DMS153 treated with DMSO at 0.1 percent for 48 hours (cell line): ENCODE measurements at regions not wholly inside any gene's neighbourhood (a gene's known extent, or its start where the extent isn't known, plus 50 kb on each side); places are given as distances from the start of the nearest gene placed in this dataset.
"Not testable (repeated sequence)": the region's sequence is repeated elsewhere in the genome, so short reads cannot be mapped to it uniquely, and the experiment has no call there.

Experiments used
- DNase-seq: peaks from one replicate; lab custom pipeline; 2025; ENCODE audit not compliant: unreplicated experiment; lab: John Stamatoyannopoulos, UW

- no peak for DNase-seq
These were observed 702.9 kb downstream of the TENT5A start for GRCh38 chr6:81049425-81050042.

- no peak for DNase-seq
These were observed 721.1 kb downstream of the TENT5A start for GRCh38 chr6:81031416-81031815.

- no peak for DNase-seq
These were observed 726.4 kb downstream of the TENT5A start for GRCh38 chr6:81026041-81026553.

GRCh38 chr6:81023709-81024108 lies 728.8 kb downstream of the TENT5A start:
- DNase-seq = no peak

DNA sequence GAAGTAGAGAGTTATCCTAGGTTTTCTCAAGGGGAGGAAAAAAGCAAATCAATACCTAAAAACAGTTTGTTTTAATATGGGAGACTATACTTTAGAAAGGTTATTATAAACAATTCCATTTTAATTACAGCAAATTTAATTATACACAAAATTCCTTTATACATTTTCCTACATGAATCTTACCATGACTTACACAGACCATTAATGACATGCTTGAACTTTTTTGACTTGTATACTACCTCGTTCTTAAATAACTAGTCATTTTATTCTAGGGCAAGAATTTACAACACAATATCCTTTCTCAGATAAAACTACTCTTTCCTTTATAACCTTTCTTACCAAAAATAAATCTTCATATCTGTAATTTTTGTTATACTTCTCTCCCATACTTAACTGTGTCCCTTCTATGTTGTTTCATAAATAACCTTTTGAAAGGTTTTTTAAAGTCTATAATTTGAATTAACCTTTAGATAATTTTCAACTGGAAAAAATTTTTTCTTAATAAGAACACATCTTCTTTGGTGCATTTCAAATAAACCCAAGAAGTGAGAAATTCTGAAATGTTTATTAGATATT lies 729.4 kb downstream of the TENT5A start:
- no peak for DNase-seq

- DNase-seq = not testable (repeated sequence)
These were observed 734.9 kb downstream of the TENT5A start for GRCh38 chr6:81017586-81017985.

DNA sequence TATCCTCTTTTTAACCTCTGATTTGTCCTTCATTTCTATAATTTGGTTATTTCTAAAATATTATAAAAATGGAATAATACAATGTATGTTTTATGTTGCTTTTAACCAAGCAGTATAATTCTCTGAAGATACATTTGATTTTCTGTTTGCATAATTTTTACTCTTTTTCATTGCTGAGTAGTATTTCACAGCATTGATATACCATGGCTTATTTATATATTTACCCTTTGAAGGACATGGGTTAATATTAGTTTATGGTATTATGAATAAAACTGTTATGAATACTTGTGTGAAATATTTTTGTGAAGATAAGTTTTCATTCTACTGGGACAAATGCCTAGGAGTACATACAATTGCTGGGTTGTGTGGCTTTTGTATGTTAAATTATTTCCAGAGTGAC lies 748.6 kb downstream of the TENT5A start:
- no peak for DNase-seq

DNA sequence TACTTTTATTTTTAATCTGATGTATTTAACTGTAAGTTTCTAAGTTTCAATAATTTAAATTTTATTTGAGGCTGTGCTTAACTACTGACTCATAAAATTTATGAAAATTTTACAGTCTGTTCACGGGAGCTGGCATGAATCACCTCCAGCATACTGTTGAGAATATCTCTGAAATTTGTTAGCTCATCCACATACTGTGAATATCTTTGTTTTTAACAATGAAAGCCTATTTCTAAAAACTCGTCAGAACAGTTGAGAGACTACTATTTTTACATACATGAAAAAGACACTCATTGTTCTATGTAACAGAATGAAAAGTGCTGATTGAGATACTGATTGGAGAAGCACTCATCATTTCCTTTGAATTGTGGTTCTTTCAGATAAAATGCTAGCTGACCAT lies 749.3 kb downstream of the TENT5A start:
- no peak for DNase-seq

- no peak for DNase-seq
These were observed 750.4 kb downstream of the TENT5A start for GRCh38 chr6:81002126-81002525.

DNA sequence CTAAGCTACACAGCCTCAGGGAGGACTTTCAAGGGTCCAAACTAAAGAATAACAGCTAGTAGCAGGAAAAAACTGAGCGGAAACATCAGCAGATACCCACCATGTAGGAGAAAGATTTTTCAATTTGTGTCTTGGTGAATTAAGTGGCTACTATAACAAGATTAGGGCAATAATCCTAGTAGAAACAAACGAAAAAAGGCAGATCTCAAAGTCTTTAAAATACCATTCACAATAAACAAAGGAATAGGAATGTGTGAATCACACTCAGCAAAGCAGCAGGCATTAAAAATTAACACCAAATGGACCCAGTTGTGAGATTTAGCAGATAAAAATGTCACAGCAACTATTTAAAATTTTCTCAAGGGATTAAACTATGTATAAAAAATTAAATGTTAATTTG lies 761.2 kb downstream of the TENT5A start:
- no peak for DNase-seq

- DNase-seq = no peak
These were observed 763.6 kb downstream of the TENT5A start for GRCh38 chr6:80988892-80989291.

- DNase-seq = no peak
These were observed 764.2 kb downstream of the TENT5A start for GRCh38 chr6:80988286-80988685.

- not testable (repeated sequence) for DNase-seq
These were observed 771.3 kb downstream of the TENT5A start for GRCh38 chr6:80981226-80981625.

- no peak for DNase-seq
These were observed 776.1 kb downstream of the TENT5A start for GRCh38 chr6:80976336-80976735.

- DNase-seq = no peak
These were observed 777.9 kb downstream of the TENT5A start for GRCh38 chr6:80974579-80974978.

- DNase-seq = peak; percentile 88
These were observed 783.0 kb downstream of the TENT5A start for GRCh38 chr6:80969439-80969838.

DNA sequence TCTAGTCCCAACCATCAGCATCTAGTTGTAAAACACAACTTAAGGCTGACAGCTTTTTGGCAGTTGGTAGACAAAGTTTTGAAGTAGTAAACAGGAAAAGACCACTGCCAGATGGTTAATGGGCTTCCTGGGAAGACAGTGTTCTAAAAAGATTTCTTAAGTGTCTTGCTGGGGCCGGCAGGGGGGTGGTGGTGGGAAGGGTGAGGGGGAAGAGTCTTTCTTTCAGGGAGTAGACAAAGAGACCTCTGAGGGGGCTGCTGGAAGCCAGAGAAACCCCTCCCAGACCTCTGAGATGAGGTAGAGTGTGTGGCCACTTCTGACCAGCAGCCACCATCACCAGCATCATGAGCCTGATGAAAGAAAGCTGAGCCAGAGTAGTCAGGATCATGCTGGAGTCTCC lies 784.9 kb downstream of the TENT5A start:
- no peak for DNase-seq

DNA sequence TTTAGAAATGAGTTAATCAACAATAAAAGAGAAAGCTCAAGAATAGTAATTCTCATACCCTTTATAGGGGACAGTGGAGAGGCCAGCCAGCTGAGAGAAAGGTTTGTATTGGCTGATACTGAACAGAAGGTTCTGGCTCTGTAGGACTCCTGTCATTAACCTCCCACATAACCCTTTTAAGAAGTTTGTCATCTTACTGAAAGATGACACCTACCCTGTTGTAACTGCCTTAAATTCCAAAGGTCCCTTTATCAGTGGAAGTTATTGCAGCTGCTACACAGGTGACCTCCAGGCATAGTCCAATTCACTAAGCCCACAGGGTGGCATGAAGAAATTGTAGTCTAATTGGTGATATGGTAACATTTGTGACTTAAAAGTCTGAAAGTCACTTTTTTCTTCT lies 790.1 kb downstream of the TENT5A start:
- DNase-seq = no peak

- no peak for DNase-seq
These were observed 791.3 kb downstream of the TENT5A start for GRCh38 chr6:80961166-80961565.

DNA sequence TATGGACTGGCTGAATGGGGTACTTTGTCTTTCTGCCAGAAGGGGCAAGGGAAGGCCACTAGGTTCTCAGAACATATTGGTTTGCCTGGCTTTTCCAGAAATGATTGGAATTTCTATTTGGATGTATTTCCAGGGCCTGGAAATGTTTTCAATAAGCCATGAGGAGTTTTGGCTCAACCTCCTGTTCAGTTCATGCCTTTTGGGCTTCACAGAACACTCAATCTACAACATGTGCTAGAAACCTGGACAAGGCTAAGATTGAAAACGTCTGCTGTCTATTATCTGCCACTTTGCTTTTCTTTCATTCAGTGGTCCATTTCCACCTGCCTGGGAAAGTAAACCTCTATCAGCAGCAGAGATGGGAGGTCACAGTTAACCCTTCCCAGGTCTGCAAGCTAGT lies 793.4 kb downstream of the TENT5A start:
- no peak for DNase-seq

DNA sequence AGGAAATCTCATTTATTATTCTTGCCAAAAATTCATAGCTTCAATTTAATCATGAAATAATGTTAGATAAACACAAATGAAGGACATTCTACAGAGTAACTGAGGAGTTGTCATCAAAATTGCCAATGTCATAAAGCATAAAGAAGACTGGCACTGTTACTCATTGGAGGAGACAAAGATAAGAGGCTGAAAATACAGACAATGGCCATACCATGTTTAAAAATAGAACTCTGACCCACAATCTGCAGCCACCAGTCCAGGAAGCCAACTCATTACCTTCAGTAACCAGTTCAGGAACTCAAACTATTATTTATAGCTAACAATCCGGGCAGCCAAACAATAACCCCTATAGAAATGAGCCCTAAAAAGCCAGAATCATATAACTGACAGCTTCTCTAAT lies 795.6 kb downstream of the TENT5A start:
- no peak for DNase-seq

- not testable (repeated sequence) for DNase-seq
These were observed 800.0 kb downstream of the TENT5A start for GRCh38 chr6:80952479-80952878.

DNA sequence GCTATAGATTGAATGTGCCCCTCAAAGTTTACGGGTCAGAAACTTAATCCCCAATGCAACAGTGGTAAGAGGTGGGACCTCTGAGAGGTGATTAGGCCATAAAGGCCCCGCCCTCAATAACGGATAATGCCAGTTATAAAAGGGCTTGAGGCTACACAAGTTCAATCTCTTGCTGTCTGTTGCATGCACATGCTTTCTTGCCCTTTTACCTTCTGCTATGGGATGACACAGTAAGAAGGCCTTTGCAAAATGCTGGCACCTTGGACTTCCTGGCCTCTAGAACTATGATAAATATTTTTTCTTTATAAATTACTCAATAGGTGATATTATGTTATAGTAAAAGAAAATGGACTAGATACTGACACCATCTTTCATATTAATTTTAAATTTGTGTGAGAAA lies 806.1 kb downstream of the TENT5A start:
- no peak for DNase-seq
